ENCODE measurements at regions not wholly inside any gene's neighbourhood (a gene's known extent, or its start where the extent isn't known, plus 50 kb on each side); places are given as distances from the start of the nearest gene placed in this dataset.

DNA sequence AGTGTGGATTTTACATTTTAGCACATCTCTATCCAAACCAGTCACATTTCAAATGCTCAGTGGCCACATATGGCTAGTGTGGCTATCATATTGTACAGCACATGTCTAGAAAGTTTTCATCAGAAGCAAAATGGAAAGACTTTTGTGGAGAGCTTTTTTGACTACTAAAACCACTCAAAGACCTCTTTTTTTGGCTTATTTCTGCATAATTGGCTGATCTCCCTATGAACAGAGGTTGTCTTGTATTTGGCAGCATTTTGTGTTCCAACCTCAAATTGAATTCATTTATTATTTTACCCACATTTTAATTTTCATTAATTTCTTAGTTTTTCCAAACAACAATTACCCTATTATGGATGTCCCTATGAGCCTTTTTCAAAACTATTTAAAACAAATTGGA, 395.7 kb downstream of the TLE1 start:
- Histone ChIP-seq H3K27me3 (no peaks in the 10 kb centered on the region), H3K4me3 (no peak overlapping the region), H3K27ac (no peak overlapping the region), H3K4me1 (no peaks in the 10 kb centered on the region), H3K9me3 (no peaks in the 10 kb centered on the region), H3K36me3 (no peaks in the 10 kb centered on the region)
- TF ChIP-seq EP300 (IDR thresholded peaks at IDR 0.05), result no peak
- no peak for TF ChIP-seq POLR2AphosphoS5 (IDR thresholded peaks at IDR 0.05)
- TF ChIP-seq, protein P1, sequence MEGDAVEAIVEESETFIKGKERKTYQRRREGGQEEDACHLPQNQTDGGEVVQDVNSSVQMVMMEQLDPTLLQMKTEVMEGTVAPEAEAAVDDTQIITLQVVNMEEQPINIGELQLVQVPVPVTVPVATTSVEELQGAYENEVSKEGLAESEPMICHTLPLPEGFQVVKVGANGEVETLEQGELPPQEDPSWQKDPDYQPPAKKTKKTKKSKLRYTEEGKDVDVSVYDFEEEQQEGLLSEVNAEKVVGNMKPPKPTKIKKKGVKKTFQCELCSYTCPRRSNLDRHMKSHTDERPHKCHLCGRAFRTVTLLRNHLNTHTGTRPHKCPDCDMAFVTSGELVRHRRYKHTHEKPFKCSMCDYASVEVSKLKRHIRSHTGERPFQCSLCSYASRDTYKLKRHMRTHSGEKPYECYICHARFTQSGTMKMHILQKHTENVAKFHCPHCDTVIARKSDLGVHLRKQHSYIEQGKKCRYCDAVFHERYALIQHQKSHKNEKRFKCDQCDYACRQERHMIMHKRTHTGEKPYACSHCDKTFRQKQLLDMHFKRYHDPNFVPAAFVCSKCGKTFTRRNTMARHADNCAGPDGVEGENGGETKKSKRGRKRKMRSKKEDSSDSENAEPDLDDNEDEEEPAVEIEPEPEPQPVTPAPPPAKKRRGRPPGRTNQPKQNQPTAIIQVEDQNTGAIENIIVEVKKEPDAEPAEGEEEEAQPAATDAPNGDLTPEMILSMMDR (IDR thresholded peaks at IDR 0.05), result no peak
- no peak for TF ChIP-seq POLR2A (IDR thresholded peaks at IDR 0.05)
- no peak for DNase-seq
- no peak for ATAC-seq (ENCODE audit: low FRiP score in 2 of 2)

DNA sequence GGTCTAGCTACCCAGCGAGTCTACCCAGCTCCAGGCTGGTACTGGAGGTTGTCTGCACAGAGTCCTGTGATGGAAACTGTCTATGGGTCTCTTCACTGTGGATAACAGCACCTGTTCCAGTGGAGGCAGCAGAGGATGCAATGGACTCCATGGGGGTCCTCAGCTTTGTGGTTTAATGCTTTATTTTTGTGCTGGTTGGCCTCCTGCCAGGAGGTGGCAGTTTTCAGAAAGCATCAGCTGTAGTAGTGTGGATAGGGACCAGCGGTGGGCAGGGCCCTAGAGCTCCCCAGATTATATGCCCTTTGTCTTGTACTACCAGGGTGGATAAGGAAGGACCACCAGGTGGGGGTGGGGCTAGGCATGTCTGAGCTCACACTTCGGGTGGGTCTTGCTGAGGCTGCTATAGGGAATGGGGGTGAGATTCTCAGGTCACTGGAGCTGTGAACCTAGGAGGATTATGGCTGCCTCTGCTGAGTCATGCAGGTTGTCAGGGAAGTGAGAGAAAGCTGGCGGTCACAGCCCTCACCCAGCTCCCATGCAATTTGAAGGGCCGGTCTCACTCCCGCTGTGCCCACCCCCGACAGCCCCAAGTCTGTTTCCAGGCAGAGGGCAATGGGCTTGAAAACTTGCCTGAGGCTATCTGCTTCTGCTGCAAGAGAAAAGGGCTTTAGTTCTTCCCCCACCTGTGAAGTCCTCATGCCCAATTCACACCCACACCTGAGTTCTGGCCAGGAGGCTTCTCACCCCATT, 397.1 kb downstream of the TLE1 start:
- Histone ChIP-seq H3K27ac (no peak overlapping the region), H3K4me3 (no peak overlapping the region), H3K9me3 (no peaks in the 10 kb centered on the region), H3K27me3 (no peaks in the 10 kb centered on the region), H3K36me3 (no peaks in the 10 kb centered on the region), H3K4me1 (no peaks in the 10 kb centered on the region)
- DNase-seq, result peak in 1 of 2 donors; percentile 5
- 91 to 92% methylated on average over 7 of the region's 7 CpGs for WGBS, 2 donors
- no peak for TF ChIP-seq POLR2AphosphoS5 (IDR thresholded peaks at IDR 0.05)
- TF ChIP-seq POLR2A (IDR thresholded peaks at IDR 0.05), result no peak
- TF ChIP-seq, protein P1 (IDR thresholded peaks at IDR 0.05), result no peak
- TF ChIP-seq EP300 (IDR thresholded peaks at IDR 0.05), result no peak
- no peak for ATAC-seq (ENCODE audit: low FRiP score in 2 of 2)

DNA sequence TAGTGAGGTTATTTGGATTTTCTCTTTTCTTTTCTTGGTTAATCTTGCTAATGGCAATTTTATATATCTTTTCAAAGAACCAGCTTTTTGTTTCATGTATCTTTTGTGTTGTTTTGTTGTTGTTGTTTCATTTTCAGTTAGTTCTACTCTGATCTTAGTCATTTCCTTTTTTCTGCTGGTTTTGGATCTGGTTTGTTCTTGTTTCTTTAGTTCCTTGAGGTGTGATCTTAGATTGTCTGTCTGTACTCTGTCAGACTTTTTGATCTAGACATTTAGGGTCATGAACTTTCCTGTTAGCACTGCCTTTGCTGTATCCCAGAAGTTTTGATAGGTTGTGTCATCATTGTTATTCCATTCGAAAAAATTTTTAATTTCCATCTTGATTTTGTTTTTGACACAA, 399.7 kb downstream of the TLE1 start:
- Histone ChIP-seq H3K4me1 (no peaks in the 10 kb centered on the region), H3K27ac (no peak overlapping the region), H3K36me3 (no peaks in the 10 kb centered on the region), H3K9me3 (no peaks in the 10 kb centered on the region), H3K27me3 (no peaks in the 10 kb centered on the region), H3K4me3 (no peak overlapping the region)
- no peak for ATAC-seq (ENCODE audit: low FRiP score in 2 of 2)
- TF ChIP-seq POLR2AphosphoS5 (IDR thresholded peaks at IDR 0.05), result no peak
- TF ChIP-seq, protein P1 (IDR thresholded peaks at IDR 0.05), result no peak
- TF ChIP-seq POLR2A (IDR thresholded peaks at IDR 0.05), result no peak
- no peak for TF ChIP-seq EP300 (IDR thresholded peaks at IDR 0.05)
- no peak for DNase-seq
- WGBS, 2 donors, result 86 to 89% methylated on average over 1 of the region's 1 CpG

- 66 to 70% methylated on average over 1 of the region's 1 CpG for WGBS, 2 donors
- ATAC-seq (ENCODE audit: low FRiP score in 2 of 2), result no peak
- peaks cover 0 to 3% (median 0%) of the 10 kb centered on the region in 4 donors for H3K9me3 ChIP-seq
- H3K4me1 ChIP-seq, result no peaks in the 10 kb centered on the region
- H3K4me3 ChIP-seq, result no peak overlapping the region
- TF ChIP-seq POLR2A (IDR thresholded peaks at IDR 0.05), result no peak
- no peak for TF ChIP-seq POLR2AphosphoS5 (IDR thresholded peaks at IDR 0.05)
- TF ChIP-seq EP300 (IDR thresholded peaks at IDR 0.05), result no peak
- TF ChIP-seq, protein P1 (IDR thresholded peaks at IDR 0.05), result no peak
- no peak overlapping the region for H3K27ac ChIP-seq
- H3K36me3 ChIP-seq, result no peaks in the 10 kb centered on the region
- H3K27me3 ChIP-seq, result no peaks in the 10 kb centered on the region
- DNase-seq, result no peak
Measured at GRCh38 chr9:81268048-81268447, 421.3 kb downstream of the TLE1 start.

- H3K36me3 ChIP-seq, result no peaks in the 10 kb centered on the region
- H3K4me3 ChIP-seq, result no peak overlapping the region
- ATAC-seq (ENCODE audit: low FRiP score in 2 of 2), result no peak
- no peaks in the 10 kb centered on the region for H3K27me3 ChIP-seq
- H3K27ac ChIP-seq, result no peak overlapping the region
- H3K9me3 ChIP-seq, result peaks cover 0 to 3% (median 0%) of the 10 kb centered on the region in 4 donors
- H3K4me1 ChIP-seq, result no peaks in the 10 kb centered on the region
- TF ChIP-seq EP300 (IDR thresholded peaks at IDR 0.05) (no peak), POLR2A (IDR thresholded peaks at IDR 0.05) (no peak), POLR2AphosphoS5 (IDR thresholded peaks at IDR 0.05) (no peak)
- TF ChIP-seq, protein P1 (IDR thresholded peaks at IDR 0.05), result no peak
- DNase-seq, result no peak
Measured at GRCh38 chr9:81266674-81267073, 422.7 kb downstream of the TLE1 start.

Measured in upper lobe of left lung (tissue), 6 donors.